ENCODE measurements at regions not wholly inside any gene's neighbourhood (a gene's known extent, or its start where the extent isn't known, plus 50 kb on each side); places are given as distances from the start of the nearest gene placed in this dataset.

DNA sequence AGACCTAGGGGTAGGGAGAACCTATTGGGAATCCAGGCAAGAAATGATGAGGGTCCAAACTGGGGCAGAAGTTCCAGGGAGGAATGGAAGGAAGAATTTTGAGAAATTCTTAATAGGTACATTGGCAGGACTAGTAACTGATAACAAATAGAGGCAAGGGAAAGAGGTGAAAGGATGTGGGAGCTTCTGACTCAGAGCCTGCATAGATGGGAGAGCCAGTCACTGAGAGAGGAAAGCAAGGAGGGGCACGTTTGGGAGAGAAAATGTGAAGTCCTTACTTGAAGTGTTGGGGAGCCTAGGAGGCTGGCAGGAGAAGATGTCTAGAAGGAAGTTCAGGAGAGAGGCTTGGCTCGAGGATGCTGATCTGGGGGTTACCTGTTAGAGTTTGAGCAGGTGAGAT is 104.6 kb upstream of the NCAM1 start:
- Histone ChIP-seq H3K4me1 (no peaks in the 10 kb centered on the region), H3K27me3 (no peaks in the 10 kb centered on the region), H3K36me3 (no peaks in the 10 kb centered on the region), H3K9me3 (peaks cover 0 to 10% (median 0%) of the 10 kb centered on the region in 3 donors), H3K4me3 (no peak overlapping the region), H3K27ac (no peak overlapping the region)
- no peak for ATAC-seq
- TF ChIP-seq, protein P1, sequence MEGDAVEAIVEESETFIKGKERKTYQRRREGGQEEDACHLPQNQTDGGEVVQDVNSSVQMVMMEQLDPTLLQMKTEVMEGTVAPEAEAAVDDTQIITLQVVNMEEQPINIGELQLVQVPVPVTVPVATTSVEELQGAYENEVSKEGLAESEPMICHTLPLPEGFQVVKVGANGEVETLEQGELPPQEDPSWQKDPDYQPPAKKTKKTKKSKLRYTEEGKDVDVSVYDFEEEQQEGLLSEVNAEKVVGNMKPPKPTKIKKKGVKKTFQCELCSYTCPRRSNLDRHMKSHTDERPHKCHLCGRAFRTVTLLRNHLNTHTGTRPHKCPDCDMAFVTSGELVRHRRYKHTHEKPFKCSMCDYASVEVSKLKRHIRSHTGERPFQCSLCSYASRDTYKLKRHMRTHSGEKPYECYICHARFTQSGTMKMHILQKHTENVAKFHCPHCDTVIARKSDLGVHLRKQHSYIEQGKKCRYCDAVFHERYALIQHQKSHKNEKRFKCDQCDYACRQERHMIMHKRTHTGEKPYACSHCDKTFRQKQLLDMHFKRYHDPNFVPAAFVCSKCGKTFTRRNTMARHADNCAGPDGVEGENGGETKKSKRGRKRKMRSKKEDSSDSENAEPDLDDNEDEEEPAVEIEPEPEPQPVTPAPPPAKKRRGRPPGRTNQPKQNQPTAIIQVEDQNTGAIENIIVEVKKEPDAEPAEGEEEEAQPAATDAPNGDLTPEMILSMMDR (IDR thresholded peaks at IDR 0.05) = no peak
- TF ChIP-seq EP300 (IDR thresholded peaks at IDR 0.05) (no peak), POLR2A (IDR thresholded peaks at IDR 0.05) (no peak), POLR2AphosphoS5 (IDR thresholded peaks at IDR 0.05) (no peak)
- 46 to 70% methylated on average over 2 of the region's 2 CpGs for WGBS, 2 donors (ENCODE audit: low coverage in 1 of 2)

DNA sequence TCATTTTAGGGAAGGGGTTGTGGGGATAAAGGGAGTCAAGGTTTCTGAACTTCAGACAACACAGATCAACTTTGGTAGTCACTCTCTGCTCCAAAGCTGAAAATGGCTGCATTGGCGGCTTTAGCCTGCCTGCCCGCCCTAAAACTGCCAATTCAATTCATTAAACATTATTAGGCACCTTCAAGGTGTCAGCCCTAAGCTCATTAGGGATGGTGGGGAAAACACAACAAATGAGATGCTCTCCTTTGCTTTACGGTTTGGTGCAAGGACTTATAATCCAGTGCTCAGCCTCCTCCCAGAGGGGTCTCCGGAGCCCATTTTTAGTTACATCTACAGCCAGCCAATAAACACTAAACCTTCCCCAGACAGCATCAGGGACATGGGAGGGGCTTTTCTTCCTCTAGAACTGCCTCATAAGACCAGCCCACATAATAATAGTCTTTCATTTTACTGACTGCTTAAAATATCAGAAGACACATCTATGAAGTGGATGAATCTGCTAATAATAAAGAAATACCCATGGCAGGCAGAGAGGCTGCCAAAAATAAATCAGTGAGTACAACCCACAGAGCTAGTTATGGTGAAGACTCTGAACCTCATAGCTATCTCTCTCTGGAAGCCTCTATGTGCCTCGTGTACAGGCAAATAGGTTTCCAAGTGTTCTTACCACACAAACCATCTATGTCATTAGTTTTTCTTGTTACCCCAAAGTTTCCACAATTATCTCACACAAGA is 102.8 kb upstream of the NCAM1 start:
- TF ChIP-seq, protein P1 (IDR thresholded peaks at IDR 0.05) = no peak
- TF ChIP-seq EP300 (IDR thresholded peaks at IDR 0.05) = no peak
- TF ChIP-seq POLR2AphosphoS5 (IDR thresholded peaks at IDR 0.05) = no peak
- TF ChIP-seq POLR2A (IDR thresholded peaks at IDR 0.05) = no peak
- Histone ChIP-seq H3K27ac (no peak overlapping the region), H3K4me3 (no peak overlapping the region), H3K9me3 (peaks cover 0 to 24% (median 0%) of the 10 kb centered on the region in 3 donors), H3K36me3 (no peaks in the 10 kb centered on the region), H3K27me3 (no peaks in the 10 kb centered on the region), H3K4me1 (no peaks in the 10 kb centered on the region)
- ATAC-seq = no peak
- 74 to 75% methylated on average over 5 of the region's 5 CpGs for WGBS, 2 donors (ENCODE audit: low coverage in 1 of 2)

DNA sequence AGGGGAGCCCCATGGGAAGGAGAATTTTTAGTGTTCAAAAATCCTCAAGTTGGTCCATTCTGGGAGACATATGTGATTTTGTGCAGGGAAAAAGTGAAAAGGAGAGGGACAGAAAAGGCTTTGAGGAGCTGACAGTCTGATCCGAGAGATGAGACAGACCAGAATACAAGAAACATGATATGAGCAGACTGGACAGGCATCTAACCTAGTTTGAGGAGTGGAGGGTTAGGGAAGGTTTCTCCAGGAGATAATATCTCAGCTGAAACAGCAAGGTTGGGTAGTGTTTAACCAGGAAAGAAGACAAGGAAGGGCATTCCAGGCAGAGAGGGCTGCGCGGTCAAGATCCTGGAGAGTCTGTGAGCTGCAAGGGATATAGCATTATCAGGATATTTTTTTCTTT is 101.4 kb upstream of the NCAM1 start:
- H3K9me3 ChIP-seq = peaks cover 0 to 24% (median 0%) of the 10 kb centered on the region in 3 donors
- no peak overlapping the region for H3K27ac ChIP-seq
- no peak overlapping the region for H3K4me3 ChIP-seq
- no peak for TF ChIP-seq POLR2AphosphoS5 (IDR thresholded peaks at IDR 0.05)
- no peak for TF ChIP-seq EP300 (IDR thresholded peaks at IDR 0.05)
- TF ChIP-seq POLR2A (IDR thresholded peaks at IDR 0.05) = no peak
- TF ChIP-seq, protein P1 (IDR thresholded peaks at IDR 0.05) = no peak
- H3K36me3 ChIP-seq = no peaks in the 10 kb centered on the region
- H3K27me3 ChIP-seq = no peaks in the 10 kb centered on the region
- no peak for ATAC-seq
- no peaks in the 10 kb centered on the region for H3K4me1 ChIP-seq
- WGBS, 2 donors (ENCODE audit: low coverage in 1 of 2) = 94 to 96% methylated on average over 3 of the region's 3 CpGs

DNA sequence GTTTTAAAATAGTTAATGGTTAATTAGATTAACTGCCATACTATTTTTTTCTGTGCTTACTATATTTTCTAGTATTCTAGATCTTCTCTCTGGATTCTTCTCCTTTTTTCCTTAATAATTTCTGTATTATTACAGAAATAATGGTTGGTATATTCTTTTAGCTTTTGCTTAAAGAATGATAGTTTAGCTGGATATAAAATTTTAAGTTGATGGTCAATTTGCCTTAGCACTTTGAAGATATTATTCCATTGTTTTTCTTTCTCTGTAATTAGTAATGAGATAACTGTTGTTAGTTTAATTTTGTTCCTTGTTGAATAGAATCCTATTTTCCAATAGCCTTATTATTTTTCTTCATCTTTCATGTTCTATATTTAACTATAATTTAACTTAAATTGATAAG is 99.9 kb upstream of the NCAM1 start:
- TF ChIP-seq POLR2A (IDR thresholded peaks at IDR 0.05) (no peak), EP300 (IDR thresholded peaks at IDR 0.05) (no peak), POLR2AphosphoS5 (IDR thresholded peaks at IDR 0.05) (no peak)
- TF ChIP-seq, protein P1 (IDR thresholded peaks at IDR 0.05) = no peak
- Histone ChIP-seq H3K27me3 (no peaks in the 10 kb centered on the region), H3K4me1 (no peaks in the 10 kb centered on the region), H3K36me3 (no peaks in the 10 kb centered on the region), H3K4me3 (no peak overlapping the region), H3K9me3 (peaks cover 0 to 24% (median 0%) of the 10 kb centered on the region in 3 donors), H3K27ac (no peak overlapping the region)
- ATAC-seq = no peak

DNA sequence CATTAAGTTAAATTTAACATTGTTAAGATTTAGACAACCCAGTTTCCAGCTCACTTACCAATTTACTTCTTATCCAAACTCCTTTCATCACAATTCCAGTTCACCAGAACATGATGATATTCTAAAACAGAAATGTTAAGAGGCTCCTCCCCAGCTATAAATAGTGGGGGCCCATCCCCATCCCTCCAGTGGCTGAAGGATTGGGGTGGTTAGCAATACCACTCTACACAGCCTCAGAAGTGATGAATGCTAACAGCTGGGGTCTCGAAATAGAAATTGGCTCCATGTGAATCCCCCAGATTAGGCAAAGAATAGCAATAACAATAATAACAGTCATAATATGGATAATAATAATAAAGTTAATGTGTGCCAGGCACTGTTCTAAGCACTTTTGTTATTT is 97.9 kb upstream of the NCAM1 start:
- peaks cover 0 to 24% (median 0%) of the 10 kb centered on the region in 3 donors for H3K9me3 ChIP-seq
- H3K4me3 ChIP-seq = no peak overlapping the region
- ATAC-seq = no peak
- H3K4me1 ChIP-seq = no peaks in the 10 kb centered on the region
- no peaks in the 10 kb centered on the region for H3K27me3 ChIP-seq
- TF ChIP-seq POLR2AphosphoS5 (IDR thresholded peaks at IDR 0.05) = no peak
- no peak for TF ChIP-seq POLR2A (IDR thresholded peaks at IDR 0.05)
- no peak for TF ChIP-seq EP300 (IDR thresholded peaks at IDR 0.05)
- TF ChIP-seq, protein P1 (IDR thresholded peaks at IDR 0.05) = no peak
- no peaks in the 10 kb centered on the region for H3K36me3 ChIP-seq
- no peak overlapping the region for H3K27ac ChIP-seq
- WGBS, 2 donors (ENCODE audit: low coverage in 1 of 2) = 100% methylated on average over 1 of the region's 1 CpG; no CpG with 5 or more reads in 1 of the 2 donors
